HEK293T (cell line): ENCODE measurements at regions not wholly inside any gene's neighbourhood (a gene's known extent, or its start where the extent isn't known, plus 50 kb on each side); places are given as distances from the start of the nearest gene placed in this dataset.

Experiments used
- ARNT ChIP-seq: fragments of 450-650 bp; IDR thresholded peaks from 2 replicates; pipeline ENCODE4 v1.6.1; 2017; ENCODE audit warnings: mild to moderate bottlenecking
- BHLHE40 ChIP-seq: fragments of 450-650 bp; IDR thresholded peaks from 2 replicates; pipeline ENCODE4 v1.6.1; 2016; ENCODE audit warnings: mild to moderate bottlenecking, moderate library complexity, borderline replicate concordance
- FOXA1 ChIP-seq: fragments of 450-650 bp; IDR thresholded peaks from 2 replicates; pipeline ENCODE4 v1.6.1; 2016; ENCODE audit warnings: mild to moderate bottlenecking
- FOXM1 ChIP-seq: fragments of 450-650 bp; IDR thresholded peaks from 2 replicates; pipeline ENCODE4 v1.6.1; 2017; ENCODE audit warnings: mild to moderate bottlenecking, borderline replicate concordance
- SP1 ChIP-seq: fragments of 450-650 bp; IDR thresholded peaks from 2 replicates; pipeline ENCODE4 v1.6.1; 2017
- SUZ12 ChIP-seq: fragments of 450-650 bp; IDR thresholded peaks from 2 replicates; pipeline ENCODE4 v1.6.1; 2016; ENCODE audit warnings: mild to moderate bottlenecking
- TARDBP ChIP-seq: fragments of 450-650 bp; IDR thresholded peaks from 2 replicates; pipeline ENCODE4 v1.6.1; 2016
- TF ChIP-seq, protein P1 (sequence below): fragments of 450-650 bp; IDR thresholded peaks from 2 replicates; pipeline ENCODE4 v1.6.1; 2016

DNA sequence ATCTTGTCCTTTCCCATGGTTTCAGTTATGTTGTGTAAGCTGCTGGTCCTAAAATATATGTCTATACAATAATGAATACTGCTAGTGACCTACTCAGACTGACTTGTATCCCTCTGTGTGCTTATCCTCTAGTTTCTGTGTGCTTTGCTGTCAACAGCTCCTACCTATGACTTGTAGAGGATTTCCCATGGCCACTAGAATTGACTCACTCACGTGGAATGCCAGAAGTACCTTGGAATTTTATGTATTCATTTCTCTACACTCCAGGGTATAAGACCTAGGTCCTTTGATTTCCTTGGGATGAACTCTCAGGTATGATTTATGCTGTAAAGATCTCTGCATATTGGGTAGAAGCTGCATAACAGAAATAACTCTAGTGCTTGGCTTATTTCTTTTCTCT lies 279.9 kb upstream of the SLIT2 start:
- no peak for TF ChIP-seq SP1
- TF ChIP-seq ARNT, result no peak
- TF ChIP-seq, protein P1, sequence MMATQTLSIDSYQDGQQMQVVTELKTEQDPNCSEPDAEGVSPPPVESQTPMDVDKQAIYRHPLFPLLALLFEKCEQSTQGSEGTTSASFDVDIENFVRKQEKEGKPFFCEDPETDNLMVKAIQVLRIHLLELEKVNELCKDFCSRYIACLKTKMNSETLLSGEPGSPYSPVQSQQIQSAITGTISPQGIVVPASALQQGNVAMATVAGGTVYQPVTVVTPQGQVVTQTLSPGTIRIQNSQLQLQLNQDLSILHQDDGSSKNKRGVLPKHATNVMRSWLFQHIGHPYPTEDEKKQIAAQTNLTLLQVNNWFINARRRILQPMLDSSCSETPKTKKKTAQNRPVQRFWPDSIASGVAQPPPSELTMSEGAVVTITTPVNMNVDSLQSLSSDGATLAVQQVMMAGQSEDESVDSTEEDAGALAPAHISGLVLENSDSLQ, result no peak
- no peak for TF ChIP-seq FOXA1
- TF ChIP-seq FOXM1, result no peak
- no peak for TF ChIP-seq BHLHE40
- no peak for TF ChIP-seq TARDBP
- no peak for TF ChIP-seq SUZ12
